HUDEP-2 (cell line): ENCODE measurements at regions not wholly inside any gene's neighbourhood (a gene's known extent, or its start where the extent isn't known, plus 50 kb on each side); places are given as distances from the start of the nearest gene placed in this dataset.
"Not testable (repeated sequence)": the region's sequence is repeated elsewhere in the genome, so short reads cannot be mapped to it uniquely, and the experiment has no call there.

Experiments
- DNase-seq, 76 experiments: peaks; one replicate each; lab custom pipeline; 2025; ENCODE audit not compliant: unreplicated experiment in 76 of 76; lab: John Stamatoyannopoulos, UW

DNA sequence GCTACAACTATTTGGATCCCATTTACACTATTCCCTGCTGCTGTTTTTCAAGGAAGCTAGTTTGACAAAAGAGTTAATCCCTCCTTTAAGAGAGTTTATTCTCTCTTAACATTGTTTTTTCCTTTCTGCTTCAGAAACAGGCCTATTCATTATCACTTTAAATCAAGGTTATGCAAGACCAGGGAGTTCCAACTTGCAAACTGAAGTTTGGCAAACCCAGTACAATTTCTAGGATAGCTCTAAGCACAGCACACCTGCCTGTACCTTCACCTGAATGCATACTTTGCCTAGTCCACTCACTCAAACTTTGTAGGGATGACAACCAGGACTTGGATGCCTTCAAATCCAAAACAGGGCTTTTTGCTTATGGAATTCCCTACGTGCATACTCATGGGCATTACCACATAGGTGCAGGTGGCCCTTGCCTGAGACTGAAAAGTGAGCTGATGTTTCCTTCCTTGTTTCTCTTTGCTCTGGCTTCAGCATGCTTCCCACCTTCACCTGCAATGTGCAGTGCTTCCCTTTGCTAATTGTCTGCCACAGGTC is 193.8 kb upstream of the MMADHC start:
- DNase-seq, result no peak

DNA sequence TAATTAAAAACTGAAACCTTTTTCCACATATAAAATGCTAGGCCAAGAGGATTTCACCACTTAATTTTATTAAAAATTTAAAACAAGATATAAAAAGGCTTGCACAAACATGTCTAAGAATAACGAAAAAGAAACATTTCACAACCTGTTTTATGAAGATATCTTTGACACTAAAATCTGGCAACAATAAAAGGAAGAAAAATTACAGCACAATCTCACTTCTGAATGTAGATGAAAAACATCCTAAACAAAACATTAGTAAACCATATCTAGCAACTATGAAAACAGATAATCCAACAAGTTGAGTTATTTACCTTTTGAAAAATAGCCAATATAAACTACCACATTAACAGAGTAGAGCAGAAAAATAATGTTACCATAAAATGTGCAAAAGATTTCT is 185.4 kb upstream of the MMADHC start:
- DNase-seq, result no peak

DNA sequence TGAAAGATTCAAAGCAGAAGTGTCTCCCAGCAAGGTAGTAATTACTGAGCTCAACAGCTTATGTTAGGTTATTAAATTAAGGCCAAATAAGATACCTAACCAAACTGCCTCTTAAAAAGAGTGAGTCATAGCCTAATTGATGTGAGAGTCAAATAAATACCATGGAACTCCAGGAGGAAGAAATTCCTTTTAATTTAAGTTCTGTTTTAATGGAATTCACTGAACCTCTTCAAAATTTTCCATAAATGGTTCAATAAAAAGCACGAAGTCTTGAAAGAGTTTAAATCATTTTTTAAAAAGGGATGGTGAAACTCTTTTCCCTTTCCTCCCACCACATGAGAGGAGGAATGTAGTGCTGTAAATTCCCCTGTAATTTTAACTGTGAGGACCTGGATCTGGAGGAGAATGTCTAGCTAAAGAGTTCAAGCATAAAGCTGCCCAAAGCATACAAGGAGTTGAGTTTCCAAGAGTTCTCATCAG is 180.8 kb upstream of the MMADHC start:
- DNase-seq, result no peak

DNA sequence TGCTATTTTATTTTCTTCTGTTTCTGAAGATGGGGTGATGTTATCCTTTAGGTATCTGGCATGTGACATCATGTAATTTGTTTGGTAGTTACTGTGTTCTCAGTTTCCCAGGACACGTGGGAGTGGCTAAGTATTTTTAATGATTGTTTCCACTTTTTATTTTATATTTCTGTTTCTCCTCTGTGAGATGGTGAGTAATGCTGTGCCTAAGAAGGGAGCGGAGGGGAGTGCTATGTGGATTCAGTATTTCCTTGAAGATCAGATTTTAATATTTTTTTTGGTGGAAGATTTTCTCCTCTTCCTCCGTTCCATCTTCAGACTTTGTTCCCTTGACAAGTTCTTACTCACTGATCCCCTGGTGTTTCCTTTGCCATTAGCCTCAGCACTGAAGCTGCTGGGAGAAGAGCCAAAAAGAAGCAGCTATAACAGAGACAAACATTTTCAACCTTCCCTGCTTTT is 180.0 kb upstream of the MMADHC start:
- DNase-seq, result no peak

DNA sequence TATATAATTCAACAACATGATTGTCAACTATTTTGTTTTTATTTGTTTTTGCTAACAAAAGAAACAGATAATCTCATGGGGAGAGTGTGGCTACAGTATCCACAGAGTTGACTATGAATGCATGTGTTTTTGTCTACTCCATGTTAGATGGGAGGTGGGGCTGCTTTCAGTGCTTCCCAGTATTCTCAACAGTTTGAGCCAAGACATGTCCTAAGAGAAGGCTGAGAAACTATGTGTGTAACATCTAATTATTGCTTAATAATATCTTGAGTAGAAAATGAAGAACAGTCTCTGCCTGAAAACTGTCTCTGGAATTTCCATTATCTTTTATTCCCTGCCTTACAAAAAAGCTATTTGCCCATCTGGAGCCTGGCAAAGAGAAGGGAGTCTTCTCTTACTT is 178.8 kb upstream of the MMADHC start:
- no peak for DNase-seq

DNA sequence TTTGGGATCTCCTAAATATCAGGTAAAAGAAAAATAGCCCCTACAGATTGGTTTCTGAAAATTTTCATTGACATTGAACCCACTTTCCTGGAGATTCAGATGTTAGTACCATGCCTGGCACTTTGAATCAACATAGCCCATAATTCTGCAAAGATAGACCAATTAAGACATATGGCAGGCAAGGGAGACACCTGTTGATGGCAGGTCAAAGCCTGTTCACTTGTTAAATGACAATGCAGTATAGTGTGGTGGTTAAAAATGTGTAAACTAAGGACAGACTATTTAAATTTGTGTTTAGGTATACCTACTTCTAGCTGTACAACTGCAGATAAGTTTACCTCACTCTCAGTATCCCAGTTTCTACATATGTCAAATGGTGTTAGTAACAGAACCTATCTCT is 178.1 kb upstream of the MMADHC start:
- DNase-seq, result no peak

DNA sequence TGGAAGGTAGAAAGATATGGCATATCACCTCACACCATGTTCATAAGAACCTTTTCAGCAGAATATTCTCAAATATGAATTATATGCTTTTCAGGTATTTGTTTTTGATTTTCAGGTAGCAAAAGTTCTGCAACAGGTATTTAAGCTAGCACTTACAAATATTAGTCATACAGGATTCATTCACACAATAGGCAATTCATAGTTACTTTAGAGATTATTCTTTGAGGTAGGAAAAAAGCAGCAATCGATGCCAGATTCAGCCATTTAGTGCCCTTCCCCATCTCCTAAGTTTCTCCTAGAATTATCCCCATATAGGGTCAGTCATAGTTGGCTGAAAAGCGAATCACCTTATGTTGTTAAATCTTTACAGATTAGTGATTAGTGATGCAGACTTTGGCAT is 177.4 kb upstream of the MMADHC start:
- DNase-seq, result no peak

DNA sequence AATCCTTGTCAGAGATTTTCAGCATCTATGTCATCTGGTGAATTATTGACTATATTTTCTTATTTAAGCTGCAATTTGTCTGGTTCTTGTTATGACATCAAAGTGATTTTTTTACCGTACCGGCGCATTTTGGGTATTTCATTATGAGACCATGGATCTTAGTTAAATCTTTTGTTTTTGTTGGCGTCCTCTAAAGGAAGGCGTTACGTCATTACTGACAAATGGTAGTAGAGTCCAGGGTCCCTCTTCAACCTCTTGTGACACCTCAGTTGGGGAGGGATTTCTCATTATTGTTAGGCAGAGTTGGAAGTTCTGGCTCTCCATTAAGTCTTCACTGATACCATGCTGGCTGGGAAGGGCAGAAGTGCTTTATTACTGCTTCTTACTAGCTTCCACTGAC is 175.8 kb upstream of the MMADHC start:
- no peak for DNase-seq

DNA sequence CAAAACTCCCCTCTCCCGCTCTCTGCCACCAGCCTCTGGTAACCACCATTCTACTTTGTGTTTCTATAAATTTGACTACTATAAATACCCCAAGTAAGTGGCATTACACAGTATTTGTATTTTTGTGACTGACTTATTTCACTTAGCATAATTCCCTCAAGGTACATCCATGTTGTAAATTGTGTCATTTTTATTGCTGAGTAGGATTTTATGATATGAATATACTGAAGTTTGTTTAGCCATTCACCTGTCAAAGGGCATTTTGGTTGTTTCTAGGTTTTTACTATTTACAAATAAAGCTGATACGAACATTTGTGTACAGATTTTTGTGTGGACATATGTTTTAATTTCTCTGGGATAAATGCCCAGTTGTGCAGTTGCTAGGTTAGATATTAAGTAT is 174.0 kb upstream of the MMADHC start:
- DNase-seq, result no peak

DNA sequence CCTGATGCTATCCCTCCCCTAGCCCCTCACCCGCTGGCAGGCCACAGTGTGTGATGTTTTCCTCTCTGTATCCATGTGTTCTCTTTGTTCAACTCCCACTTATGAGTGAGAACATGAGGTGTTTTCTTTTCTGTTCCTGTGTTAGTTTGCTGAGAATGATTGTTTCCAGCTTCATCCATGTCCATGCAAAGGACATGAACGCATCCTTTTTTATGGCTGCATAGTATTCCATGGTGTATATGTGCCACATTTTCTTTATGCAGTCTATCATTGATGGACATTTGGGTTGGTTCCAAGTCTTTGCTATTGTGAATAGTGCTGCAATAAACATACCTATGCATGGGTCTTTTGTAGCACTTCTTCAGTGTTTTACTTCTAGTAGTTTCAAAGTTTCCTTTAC is 171.8 kb upstream of the MMADHC start:
- not testable (repeated sequence) for DNase-seq

DNA sequence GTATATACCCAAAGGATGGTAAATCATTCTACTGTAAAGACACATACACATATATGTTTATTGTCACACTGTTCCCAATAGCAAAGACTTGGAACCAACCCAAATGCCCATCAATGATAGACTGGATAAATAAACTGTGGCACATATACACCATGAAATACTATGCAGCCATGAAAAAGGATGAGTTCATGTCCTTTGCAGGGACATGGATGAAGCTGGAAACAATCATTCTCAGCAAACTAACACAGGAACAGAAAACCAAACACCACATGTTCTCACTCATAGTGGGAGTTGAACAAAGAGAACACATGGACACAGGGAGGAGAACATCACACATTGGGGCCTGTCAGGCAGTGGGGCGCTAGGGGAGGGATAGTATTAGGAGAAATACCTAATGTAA is 167.1 kb upstream of the MMADHC start:
- DNase-seq, result not testable (repeated sequence)

DNA sequence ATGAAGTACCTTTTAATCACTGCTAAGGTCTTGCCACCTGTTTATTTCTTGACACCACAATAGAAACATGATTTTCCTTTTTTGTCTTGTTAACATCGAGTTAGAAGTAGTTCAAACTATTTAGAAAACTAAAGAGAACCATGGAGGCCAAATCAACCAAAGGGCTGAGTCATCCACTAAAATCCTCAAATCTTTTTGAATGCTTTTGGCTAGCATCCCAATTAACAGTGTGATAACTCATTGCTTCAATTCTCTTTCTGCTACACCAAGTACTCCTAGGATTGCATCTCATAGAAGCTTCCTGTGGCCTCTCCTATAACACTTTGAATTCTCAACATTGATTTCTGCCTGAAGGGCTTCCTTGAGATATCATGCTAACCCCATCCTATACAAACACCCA is 159.9 kb upstream of the MMADHC start:
- no peak for DNase-seq

DNA sequence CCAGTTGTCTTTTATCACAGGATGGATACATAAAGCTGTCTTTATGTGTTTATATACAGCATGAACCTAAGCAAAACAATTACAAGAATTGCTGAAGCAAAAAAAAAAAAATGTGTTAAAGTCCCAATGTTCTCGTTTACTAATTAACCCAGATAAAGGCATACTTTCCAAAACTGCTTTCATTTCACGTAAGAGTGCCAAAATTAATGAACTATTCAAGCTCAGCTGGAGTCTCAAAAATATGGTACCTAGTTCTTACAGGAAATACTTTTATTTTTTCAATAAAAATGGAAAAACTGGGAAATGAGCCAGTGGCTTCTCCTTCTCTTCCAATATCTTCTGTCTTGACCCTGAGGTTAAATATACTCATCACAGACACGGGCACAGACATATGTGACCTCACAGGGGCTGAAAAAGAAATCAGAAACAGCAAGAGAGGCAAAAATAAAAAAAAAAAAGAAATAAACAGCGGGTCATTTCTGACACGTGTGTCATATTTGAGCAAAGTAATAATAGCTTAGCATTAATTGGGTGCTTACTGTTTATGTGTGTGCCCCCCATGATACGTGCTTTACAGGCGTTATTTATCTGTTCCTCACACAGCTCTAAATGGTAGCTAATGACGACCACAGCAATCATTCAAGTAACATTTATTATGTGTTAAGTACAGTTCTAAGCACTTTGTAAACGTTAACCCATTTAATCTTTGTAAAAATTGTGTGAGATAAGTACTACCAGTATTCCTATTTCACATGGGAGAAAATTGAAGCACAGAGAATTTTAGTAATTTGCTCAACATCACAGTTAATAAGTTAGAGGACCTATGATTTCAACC is 158.0 kb upstream of the MMADHC start:
- no peak for DNase-seq

DNA sequence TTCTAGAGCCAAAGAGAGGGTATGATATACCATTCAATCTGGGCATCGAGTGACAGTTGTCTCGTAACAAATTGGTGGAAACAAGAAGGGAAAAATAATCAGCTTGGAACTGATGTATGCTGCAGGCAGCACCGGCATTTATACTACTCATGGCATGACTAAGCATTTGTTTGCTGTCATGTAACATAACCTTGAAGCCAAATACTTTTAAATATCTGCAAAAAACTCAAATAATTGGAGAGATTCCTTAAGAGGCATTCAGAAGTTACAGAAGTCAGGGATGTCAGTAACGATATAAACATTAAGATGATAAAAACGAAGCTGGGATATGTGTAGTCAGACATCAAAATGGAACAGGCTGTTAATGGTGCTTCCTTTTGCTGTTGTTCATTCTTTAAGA is 157.3 kb upstream of the MMADHC start:
- DNase-seq, result no peak

DNA sequence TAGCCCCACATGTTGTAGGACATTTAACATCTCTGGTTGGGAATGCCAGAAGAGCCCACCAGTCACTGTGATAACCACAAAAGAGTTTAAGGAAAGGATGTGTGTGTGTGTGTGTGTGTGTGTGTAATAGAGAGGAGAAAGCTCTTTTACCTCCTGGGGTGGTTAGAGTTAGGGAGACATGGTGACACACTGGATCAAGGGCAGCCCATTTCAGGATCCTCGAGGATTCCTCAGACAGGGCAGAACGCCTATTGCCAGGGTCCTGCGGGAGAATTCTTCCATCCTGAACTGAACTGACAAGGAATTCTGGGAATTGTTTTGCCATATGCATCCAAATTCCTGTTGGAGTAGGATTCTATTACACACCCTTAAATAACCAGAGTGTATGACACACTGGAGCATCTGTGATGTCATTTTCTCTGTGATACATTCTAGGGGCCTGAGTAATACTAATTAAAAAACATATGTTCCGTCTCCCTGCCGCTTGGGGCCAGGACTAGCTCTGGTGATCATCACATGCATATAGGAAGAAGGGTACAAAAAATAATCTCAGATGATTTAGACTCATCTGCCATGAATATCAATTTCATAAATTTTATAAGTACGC is 156.4 kb upstream of the MMADHC start:
- no peak for DNase-seq

DNA sequence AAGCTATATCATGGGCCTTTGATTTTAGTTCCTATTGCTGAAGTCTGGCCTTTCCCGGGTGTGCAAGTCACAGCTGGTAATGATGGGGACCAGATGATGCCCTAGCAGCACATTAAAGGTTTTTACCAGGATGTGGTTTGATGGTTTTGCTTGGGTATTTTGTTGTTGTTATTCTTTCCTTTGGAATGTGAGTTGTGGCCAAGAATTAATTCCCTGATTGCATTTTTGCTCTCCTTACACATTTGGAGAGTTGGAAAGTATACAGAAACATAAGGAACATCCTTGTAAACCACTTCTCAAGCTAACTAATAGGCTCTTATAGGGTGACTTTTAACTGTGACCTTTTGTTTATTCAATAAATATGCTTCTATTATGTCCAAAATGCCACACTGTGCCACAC is 154.1 kb upstream of the MMADHC start:
- no peak for DNase-seq

DNA sequence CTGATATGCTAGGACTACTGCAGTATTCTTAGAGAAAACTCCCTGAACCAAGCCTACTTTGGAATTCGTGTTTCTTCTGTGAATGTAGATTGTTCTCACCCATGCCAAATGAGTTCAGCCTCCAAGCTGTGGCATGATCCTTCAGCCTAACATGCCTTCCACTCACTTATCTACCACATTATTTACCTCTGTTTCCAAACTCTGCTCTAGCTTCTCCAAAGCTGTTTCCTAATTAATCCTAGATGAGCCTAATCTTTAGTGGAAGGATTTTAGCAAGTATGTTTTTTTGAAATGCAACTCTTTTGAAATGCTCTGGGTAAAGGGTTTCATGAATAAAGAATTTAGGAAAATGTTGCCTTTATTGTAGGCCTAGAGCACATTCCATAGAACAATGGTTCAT is 152.9 kb upstream of the MMADHC start:
- DNase-seq, result no peak

DNA sequence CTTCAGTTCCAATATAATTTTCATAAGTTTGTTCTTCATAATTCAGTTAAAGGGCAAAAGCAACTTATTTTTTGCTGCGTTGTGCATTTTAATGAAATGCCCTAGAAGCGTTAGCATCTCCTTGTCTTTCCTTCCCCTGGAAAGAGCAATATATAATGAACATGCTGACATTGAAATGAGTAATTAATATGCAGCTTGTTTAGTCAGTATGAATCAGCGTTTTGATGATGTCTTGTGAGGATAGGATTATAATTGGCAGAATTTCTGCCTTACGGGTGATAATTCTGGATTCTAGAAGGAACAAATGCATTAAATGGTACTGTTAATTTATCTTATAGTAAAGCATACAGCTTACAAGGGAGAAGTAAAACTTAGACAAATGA is 152.3 kb upstream of the MMADHC start:
- DNase-seq, result no peak

DNA sequence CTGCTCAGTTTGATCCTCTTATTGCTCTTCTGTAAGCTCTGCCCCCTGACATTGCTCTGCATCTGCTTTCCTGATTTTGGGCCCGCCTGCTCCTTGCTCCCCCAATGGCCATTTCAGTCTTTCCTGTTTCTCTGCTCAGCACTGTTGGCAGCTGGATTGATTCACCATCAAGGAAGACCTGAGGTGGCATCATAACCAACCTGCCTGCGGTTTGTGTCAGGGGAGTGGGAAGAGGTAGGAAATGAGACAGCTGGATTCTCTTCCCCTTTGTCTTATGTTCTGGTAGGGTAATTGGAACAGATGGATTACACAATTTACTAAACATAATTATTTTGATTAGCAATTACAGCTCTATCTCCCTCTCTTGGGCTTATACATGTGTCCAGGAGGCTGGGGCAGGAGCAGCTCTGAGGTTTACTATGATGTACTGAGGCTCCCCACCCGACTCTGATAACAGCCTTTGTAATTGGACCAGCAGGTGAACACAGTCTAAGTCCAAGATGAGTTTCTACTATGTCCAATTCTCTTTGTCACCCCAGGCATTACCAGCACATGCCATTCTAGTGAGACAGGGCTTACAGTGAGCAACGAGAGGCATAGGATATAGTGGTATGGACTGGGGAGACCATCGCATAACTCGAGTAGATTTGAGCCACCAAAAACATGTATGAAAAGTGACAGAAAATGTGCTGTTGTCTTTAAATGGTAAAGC is 151.8 kb upstream of the MMADHC start:
- DNase-seq, result no peak

DNA sequence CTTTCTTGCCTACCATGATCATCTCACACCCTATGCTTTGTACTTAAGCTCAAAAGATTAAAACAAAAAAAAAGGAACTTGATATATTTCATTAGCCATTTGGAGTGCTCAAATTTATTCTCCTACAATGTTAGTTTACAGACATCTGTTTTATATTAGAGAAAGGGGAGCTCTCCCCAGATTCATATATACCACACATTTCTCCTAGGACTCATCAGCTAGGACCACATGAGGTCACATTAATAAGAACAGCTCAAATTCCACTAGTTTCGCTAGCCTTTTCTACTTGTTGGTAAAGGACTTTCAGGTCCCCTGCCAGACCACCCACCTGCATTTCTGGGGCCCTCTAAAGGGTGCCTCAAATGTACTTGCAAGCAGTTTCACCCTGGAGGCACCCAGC is 151.2 kb upstream of the MMADHC start:
- no peak for DNase-seq

DNA sequence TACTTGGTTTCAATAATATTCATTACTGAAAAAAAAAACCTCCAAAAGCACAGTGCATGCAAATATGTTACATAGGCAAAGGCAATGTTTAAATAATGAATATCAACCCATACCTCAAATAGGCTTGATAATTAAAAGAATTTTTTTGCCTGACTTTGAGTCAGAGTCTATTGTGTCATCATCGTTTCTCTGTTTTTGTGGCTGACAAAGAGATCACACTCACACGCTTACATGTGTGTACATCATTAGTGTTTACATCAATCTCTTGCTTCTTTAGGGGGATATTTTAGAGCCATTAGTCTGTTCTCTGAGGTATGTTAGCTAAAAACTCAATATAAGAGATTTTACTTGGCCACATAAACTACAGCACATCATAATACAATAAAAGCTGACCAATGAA is 150.3 kb upstream of the MMADHC start:
- DNase-seq, result no peak
